Right cardiac atrium (tissue), 5 donors: ENCODE measurements at regions not wholly inside any gene's neighbourhood (a gene's known extent, or its start where the extent isn't known, plus 50 kb on each side); places are given as distances from the start of the nearest gene placed in this dataset.
"Not testable (repeated sequence)": the region's sequence is repeated elsewhere in the genome, so short reads cannot be mapped to it uniquely, and the experiment has no call there.

Source experiments
- ATAC-seq, 2 donors: fragments of 200-7000 bp; cut with Tn5 transposase; one replicate each; pipeline versions ENCODE4 v1.8.0 to v1.9.1; 2020; ENCODE audit warnings: moderate library complexity in 2 of 2, mild to moderate bottlenecking in 1 of 2
- DNase-seq, 3 donors: peaks; one replicate each; pipeline ENCODE4 v3.0.0-alpha.2; 2020
- H3K27ac ChIP-seq: one replicate; pipeline ENCODE4 v1.5.1; 2013; ENCODE audit warnings: mild to moderate bottlenecking, low read length, control low read depth, moderate library complexity
- H3K27me3 ChIP-seq: one replicate; pipeline ENCODE4 v1.6.1; 2013; ENCODE audit not compliant: control insufficient read depth, insufficient read depth
- H3K4me1 ChIP-seq: one replicate; pipeline ENCODE4 v1.6.1; 2013; ENCODE audit warnings: low read length; ENCODE audit not compliant: control insufficient read depth, insufficient read depth
- H3K4me3 ChIP-seq: one replicate; pipeline ENCODE4 v1.5.1; 2013; ENCODE audit warnings: low read length, control low read depth
- H3K9me3 ChIP-seq: one replicate; pipeline ENCODE4 v1.6.1; 2013; ENCODE audit warnings: low read length; ENCODE audit not compliant: control insufficient read depth
- WGBS: extraction: QIAGEN DNeasy Blood & Tissue Kit; methylation state at CpG from one replicate; pipeline ENCODE4 v1.1.7; 2013; 5-methylcytosine and 5-hydroxymethylcytosine counted together
- intact Hi-C, 4 donors: fragments of 100-400 bp; cut with DNase I; formaldehyde crosslinking; loops; one replicate each; pipeline versions ENCODE4 v1.11.0 to v1.14.0; 2022 to 2023
- donor health status: healthy with polysubstance abuse.
- donor health status: DM: no; HTN: yes; CAD: no.
- donor health status: DM: no; HTN: no; CAD: no.
- donor health status: DM: no; HTN: yes; CAD: no; lungs with severe emphysema.
- donor health status: DM: yes; HTN: yes; CAD: no.

DNA sequence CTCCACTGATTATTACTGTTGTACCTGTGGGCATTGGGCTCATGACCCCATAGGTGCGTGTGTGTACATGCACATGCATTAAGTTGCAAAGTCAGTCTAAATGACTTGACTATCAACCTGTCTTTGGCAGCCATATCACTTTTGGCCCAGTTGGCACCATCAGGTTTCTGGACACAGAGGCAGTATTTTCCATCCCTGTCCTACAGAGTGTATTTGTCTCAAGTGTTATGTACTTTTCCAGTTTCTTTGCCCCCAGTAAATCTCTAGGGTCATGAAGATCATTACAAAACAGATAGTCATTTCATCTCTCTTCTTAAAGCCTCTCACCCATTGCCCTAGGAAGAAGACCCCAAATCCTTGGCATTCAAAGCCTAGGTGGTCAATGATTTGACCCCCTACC, 121.4 kb downstream of the C9orf152 start:
- intact Hi-C loops: no loop called here
- 97% methylated on average over 1 of the region's 1 CpG for WGBS
- Histone ChIP-seq H3K27me3 (no peaks in the 10 kb centered on the region), H3K27ac (no peak overlapping the region), H3K4me3 (no peak overlapping the region), H3K9me3 (no peaks in the 10 kb centered on the region), H3K4me1 (peaks cover 14% of the 10 kb centered on the region)
- ATAC-seq (no peak), DNase-seq (no peak)

DNA sequence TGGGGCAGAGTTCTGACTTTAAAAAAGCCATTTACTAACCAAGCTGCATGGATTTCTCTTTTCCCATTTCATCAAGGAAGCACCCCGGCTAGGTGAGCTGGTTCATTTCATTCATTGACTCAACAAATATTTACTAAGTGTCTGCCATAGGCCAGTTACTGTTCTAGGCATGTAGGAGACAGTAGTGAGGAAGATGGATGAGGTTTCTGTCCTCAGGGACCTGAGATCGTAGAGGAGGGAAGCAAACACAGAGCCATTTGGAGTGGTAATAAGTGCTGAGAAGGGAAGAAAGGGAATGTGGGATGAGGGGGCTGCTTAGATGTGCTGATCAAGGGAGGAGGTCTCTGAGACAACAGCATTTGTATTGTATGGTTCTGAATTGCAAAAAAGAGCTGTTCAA, 120.4 kb downstream of the C9orf152 start:
- ATAC-seq: no peak
- Histone ChIP-seq H3K9me3 (no peaks in the 10 kb centered on the region), H3K27me3 (no peaks in the 10 kb centered on the region), H3K4me3 (no peak overlapping the region), H3K27ac (no peak overlapping the region), H3K4me1 (peaks cover 9% of the 10 kb centered on the region)
- DNase-seq: no peak
- intact Hi-C loops: no loop called here
- 68% methylated on average over 2 of the region's 2 CpGs for WGBS

DNA sequence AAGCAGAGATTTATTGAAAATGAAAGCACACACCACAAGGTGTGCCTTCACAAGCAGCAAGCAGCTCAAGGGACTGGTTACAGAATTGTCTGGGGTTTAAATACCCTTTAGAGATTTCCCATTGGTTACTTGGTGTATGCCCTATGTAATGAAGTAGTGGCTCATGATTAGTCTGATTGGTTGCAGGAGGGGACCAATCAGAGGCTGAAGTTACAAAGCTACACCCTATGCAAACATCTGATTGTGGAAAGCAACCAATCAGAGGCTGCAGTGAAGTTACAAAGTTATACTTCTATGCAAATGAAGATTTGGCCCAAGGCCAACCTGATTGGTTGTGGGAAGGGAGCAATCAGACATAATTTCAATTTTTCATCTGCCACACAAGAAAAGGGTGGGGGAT, 119.9 kb downstream of the C9orf152 start:
- Histone ChIP-seq H3K9me3 (no peaks in the 10 kb centered on the region), H3K27ac (no peak overlapping the region), H3K4me1 (peaks cover 12% of the 10 kb centered on the region), H3K4me3 (no peak overlapping the region), H3K27me3 (no peaks in the 10 kb centered on the region)
- ATAC-seq (no peak), DNase-seq (no peak)
- intact Hi-C loops: no loop called here

DNA sequence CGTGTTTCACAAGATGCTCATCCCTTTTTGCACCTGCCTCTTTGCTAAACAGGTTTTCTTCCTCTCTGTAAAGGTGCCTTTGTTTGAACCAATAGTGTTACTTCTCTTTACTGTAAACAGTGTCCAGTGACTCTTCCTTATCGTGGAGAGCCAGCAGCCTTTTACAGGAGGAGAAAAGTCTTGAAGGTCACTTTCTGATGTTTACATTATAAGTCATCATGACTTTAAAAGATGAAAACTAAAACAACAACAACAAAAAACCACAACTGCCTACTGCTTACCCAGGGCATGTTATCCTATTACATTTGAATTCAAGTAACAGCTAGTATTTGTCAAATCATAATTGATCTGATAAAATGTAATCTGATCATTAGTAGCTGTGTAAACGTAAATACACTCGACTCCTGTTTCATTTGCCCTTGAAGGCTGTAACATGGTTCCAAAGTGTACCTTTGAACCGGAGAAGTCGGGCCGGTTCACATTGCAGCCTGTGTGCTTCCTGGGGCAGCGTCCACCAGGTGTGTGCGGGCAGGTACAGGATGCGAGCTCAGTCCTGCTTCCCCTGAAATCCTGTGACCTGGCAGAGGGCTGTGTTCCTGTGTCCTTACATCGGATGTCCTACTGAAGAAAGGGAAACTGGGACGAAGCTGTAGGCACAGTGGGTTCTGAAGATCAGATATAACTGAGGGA, 118.1 kb downstream of the C9orf152 start:
- Histone ChIP-seq H3K27ac (peak overlapping the region; percentile 29), H3K9me3 (no peaks in the 10 kb centered on the region), H3K4me1 (peaks cover 16% of the 10 kb centered on the region), H3K4me3 (no peak overlapping the region), H3K27me3 (no peaks in the 10 kb centered on the region)
- 67% methylated on average over 12 of the region's 12 CpGs for WGBS
- intact Hi-C loops: no loop called here
- ATAC-seq: no peak
- no peak for DNase-seq

DNA sequence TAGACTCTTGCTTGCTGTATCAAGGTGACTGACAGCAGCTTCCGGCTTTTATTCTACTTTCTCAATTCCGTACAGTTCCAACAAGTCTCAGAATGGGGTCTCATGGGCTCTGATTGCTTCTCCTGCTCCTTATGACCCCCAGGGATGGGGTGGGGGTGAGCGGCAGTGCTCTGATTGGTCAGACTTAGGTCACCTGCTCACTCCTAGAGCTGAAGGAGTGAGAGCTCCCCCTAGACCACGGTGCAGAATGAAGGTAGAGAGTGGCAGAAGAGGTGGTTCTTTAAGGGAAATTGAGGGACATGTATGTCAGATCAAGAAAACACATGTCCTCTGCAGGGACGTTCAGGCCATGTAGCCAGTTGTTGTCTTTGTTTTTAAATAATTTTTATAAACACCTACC, 115.2 kb downstream of the C9orf152 start:
- no peak overlapping the region for H3K27ac ChIP-seq
- DNase-seq (no peak), ATAC-seq (no peak)
- no peaks in the 10 kb centered on the region for H3K9me3 ChIP-seq
- 85% methylated on average over 5 of the region's 5 CpGs for WGBS
- no peaks in the 10 kb centered on the region for H3K27me3 ChIP-seq
- peaks cover 20% of the 10 kb centered on the region for H3K4me1 ChIP-seq
- no peak overlapping the region for H3K4me3 ChIP-seq
- intact Hi-C loops: no loop called here

DNA sequence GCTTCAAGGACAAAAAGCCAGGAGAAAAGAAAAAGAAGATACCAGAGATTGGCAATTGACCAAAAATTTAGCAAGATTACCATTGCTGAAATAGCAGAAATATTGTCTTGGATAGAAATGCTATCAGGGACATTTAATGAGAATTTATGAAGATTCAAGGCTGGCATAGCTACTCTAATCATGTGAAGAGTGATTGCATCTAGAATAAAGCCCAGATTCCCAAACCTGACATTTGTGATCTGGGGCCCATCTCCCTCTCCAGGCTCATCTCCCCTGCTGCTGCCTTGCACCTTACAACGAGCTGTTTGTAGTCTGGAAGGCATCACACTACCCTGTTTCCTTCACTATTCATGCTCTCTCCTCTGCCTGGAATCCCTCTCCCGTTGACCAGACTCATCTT, 114.5 kb downstream of the C9orf152 start:
- Histone ChIP-seq H3K27ac (no peak overlapping the region), H3K4me3 (no peak overlapping the region), H3K9me3 (no peaks in the 10 kb centered on the region), H3K4me1 (peaks cover 20% of the 10 kb centered on the region), H3K27me3 (no peaks in the 10 kb centered on the region)
- intact Hi-C loops: no loop called here
- 54% methylated on average over 2 of the region's 2 CpGs for WGBS
- no peak for DNase-seq
- no peak for ATAC-seq

DNA sequence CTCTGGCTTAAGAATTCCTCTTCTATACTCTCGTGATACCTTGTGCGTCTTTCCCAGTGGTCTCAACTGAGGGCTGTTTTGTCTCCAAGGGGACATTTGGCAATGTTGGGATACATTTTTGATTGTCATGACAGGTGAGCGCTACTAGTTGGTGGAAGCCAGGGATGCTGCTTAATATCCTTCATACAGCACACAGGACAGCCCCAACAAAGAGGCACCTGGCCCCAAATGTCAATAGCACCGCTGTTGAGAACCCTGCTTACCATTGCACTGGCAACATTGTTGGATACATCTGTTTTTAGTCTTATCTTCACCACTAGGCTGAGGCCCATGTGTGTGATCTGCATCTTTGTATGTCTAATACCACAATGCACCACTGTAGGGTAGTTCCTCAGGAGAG, 114.1 kb downstream of the C9orf152 start:
- WGBS: 93% methylated on average over 4 of the region's 4 CpGs
- H3K4me3 ChIP-seq: no peak overlapping the region
- no peaks in the 10 kb centered on the region for H3K27me3 ChIP-seq
- intact Hi-C loops: no loop called here
- DNase-seq: no peak
- no peaks in the 10 kb centered on the region for H3K9me3 ChIP-seq
- ATAC-seq: no peak
- peaks cover 20% of the 10 kb centered on the region for H3K4me1 ChIP-seq
- H3K27ac ChIP-seq: no peak overlapping the region

DNA sequence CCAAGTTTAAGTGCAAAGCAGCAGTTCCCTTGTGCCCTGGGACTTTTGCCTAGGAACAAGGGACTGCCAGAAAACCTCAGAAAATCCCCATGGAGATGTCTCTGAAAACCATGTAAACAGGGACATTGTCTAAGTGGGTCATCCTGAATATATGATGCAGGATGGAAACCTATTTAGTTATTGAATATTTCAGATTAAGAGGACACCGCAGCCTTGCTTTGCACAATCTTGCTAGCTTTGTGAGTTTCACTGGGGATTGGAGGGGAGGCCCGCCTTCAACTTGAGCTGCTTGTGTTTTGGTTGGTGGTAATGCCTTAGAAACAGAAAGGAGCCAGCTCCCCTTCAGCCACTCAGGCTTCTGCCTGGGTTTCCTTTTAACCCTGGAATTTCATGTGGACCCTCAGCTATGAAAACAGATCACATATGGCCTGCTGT, 112.8 kb downstream of the C9orf152 start:
- intact Hi-C loops: no loop called here
- ATAC-seq (peak in 1 of 2 donors; percentile 19), DNase-seq (no peak)
- Histone ChIP-seq H3K9me3 (no peaks in the 10 kb centered on the region), H3K4me1 (peaks cover 17% of the 10 kb centered on the region), H3K27me3 (no peaks in the 10 kb centered on the region), H3K27ac (peak overlapping the region; percentile 0), H3K4me3 (no peak overlapping the region)
- whole genome bisulfite sequencing: 45% methylated on average over 2 of the region's 2 CpGs

DNA sequence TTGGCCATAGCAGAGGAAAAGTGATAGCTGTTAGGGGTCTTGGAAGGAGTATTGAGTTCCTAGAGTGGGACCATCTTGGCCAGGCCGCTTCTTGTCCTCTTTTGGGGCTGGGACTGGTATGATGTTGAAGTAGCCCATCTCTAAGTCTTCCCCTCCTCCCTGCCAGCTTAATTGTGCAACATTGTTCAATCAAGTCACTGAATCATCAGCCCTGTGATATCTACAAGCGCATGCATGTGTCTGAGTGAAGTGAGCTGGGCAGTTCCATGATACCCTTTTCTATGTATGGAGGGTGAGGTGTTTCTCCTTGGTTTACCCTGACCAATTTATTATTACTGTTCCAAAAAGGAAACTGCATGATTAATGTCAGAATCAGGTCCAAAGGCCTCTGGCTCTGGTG, 112.2 kb downstream of the C9orf152 start:
- no peaks in the 10 kb centered on the region for H3K27me3 ChIP-seq
- H3K27ac ChIP-seq: peak overlapping the region; percentile 21
- no peaks in the 10 kb centered on the region for H3K9me3 ChIP-seq
- peaks cover 15% of the 10 kb centered on the region for H3K4me1 ChIP-seq
- intact Hi-C loops: no loop called here
- 79% methylated on average over 2 of the region's 2 CpGs for WGBS
- H3K4me3 ChIP-seq: no peak overlapping the region
- no peak for DNase-seq
- ATAC-seq: peak in 1 of 2 donors; percentile 68

DNA sequence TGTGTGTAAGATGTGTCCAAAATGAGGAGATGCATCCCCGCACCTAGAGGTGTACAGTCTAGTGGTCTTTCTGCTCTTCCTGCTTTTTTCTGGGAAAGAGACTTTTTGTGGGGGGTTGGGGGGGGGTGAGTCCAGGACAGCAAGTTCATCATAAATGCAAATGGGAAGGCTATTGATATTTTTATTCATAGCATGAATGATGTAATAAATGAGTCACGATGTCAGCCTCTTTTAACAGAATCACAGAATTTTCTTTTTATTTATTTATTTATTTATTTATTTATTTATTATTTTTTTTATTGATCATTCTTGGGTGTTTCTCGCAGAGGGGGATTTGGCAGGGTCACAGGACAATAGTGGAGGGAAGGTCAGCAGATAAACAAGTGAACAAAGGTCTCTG, 111.3 kb downstream of the C9orf152 start:
- H3K27ac ChIP-seq, ATAC-seq: not testable (repeated sequence)

DNA sequence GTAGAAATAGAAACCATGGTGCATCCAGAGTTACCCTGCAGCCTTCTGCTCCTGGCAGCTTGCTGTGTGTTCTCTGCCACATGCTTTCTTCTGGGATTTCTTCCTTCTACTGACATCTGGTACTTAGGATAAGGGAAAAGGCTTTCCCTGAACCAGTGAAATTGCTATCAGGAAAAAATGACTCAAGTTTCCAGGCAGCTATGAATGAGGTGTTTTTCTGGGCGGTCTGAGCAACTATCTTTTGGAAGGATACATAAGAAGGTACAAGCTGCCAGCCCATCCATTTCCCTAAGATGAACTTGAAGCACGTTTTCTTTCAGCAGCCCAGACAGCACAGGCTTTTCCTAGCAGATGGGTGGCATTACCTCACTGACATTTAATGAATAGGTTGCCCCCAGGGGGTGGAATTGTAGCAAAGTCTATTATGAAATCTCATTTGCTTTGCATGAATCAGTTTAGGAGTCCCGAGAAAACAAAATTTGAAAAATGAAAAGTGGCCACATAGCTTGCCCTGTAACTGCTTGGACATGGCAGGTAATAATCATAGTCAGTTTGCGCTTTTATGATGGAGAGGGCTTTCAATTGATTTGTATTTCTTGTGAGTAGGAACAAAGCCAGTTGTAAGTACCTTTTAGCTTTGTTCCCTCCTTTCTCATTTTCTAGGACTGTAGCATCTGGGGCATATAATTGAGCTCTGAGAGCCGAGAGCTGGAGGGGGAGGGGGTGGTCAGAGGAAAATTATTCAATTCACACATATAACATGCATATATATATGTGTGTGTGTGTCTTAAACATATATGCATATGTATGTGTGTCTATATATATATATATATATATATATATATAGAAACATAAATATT, 108.5 kb downstream of the C9orf152 start:
- ATAC-seq: peak; percentile 78 to 83
- Histone ChIP-seq H3K27ac (peak overlapping the region; percentile 49), H3K27me3 (no peaks in the 10 kb centered on the region), H3K9me3 (no peaks in the 10 kb centered on the region), H3K4me3 (no peak overlapping the region), H3K4me1 (peaks cover 22% of the 10 kb centered on the region)
- intact Hi-C loops: no loop called here
- 53% methylated on average over 5 of the region's 5 CpGs for WGBS
- DNase-seq: peak in 1 of 3 donors; percentile 63

More for the DNA sequence above, 111.3 kb downstream of the C9orf152 start:
- H3K27me3 ChIP-seq, H3K9me3 ChIP-seq, DNase-seq, H3K4me3 ChIP-seq, intact Hi-C loops: not testable (repeated sequence)
- H3K4me1 ChIP-seq: peaks cover 18% of the 10 kb centered on the region
- 73% methylated on average over 3 of the region's 3 CpGs for WGBS
